A673 (cell line): ENCODE measurements at regions not wholly inside any gene's neighbourhood (a gene's known extent, or its start where the extent isn't known, plus 50 kb on each side); places are given as distances from the start of the nearest gene placed in this dataset.
"Not testable (repeated sequence)": the region's sequence is repeated elsewhere in the genome, so short reads cannot be mapped to it uniquely, and the experiment has no call there.

Experiments used
- BruUV-seq: library from RNA; stranded (reverse); fragments of 400-500 nt; replicated peaks from 2 replicates; lab custom pipeline; 2021; lab: Mats Ljungman, UMichigan
- CTCF ChIA-PET: fragments of 300-600 bp; sonication (Branson Sonifier 250); formaldehyde crosslinking; loops from one replicate; lab custom pipeline; 2022; ENCODE audit warnings: antibody characterized with exemption; lab: Charles Lee
- POLR2A ChIA-PET: fragments of 300-600 bp; sonication (Branson Sonifier 250); formaldehyde crosslinking; loops from one replicate; lab custom pipeline; 2022; ENCODE audit warnings: antibody characterized with exemption; ENCODE audit not compliant: low non-redundant PET; lab: Charles Lee
- DNase-seq: peaks from one replicate; pipeline ENCODE4 v3.0.0-alpha.2; 2015; ENCODE audit warnings: low spot score
- H3K27ac ChIP-seq: fragments of 200-600 bp; sonication (generic); 2 replicates; pipeline ENCODE4 v1.5.1; 2016; ENCODE audit warnings: mixed run types, low read depth, mild to moderate bottlenecking, mixed read lengths, antibody characterized with exemption, low read length; ENCODE audit not compliant: poor library complexity, severe bottlenecking
- H3K27me3 ChIP-seq: fragments of 200-600 bp; sonication (generic); replicated peaks from 2 replicates; pipeline ENCODE4 v1.6.1; 2017; ENCODE audit warnings: mixed run types, low read depth, mild to moderate bottlenecking, mixed read lengths, antibody characterized with exemption, low read length; ENCODE audit not compliant: insufficient read depth, poor library complexity
- H3K36me3 ChIP-seq: fragments of 200-600 bp; sonication (generic); 2 replicates; pipeline ENCODE4 v1.6.1; 2016; ENCODE audit warnings: mixed run types, mild to moderate bottlenecking, mixed read lengths, antibody characterized with exemption, low read length; ENCODE audit not compliant: insufficient read depth, poor library complexity, severe bottlenecking
- H3K4me1 ChIP-seq: fragments of 200-600 bp; sonication (generic); 2 replicates; pipeline ENCODE4 v1.6.1; 2017; ENCODE audit warnings: mixed run types, mild to moderate bottlenecking, mixed read lengths, antibody characterized with exemption, low read length; ENCODE audit not compliant: insufficient read depth, poor library complexity, severe bottlenecking
- H3K4me3 ChIP-seq: fragments of 200-600 bp; sonication (generic); 2 replicates; pipeline ENCODE4 v1.5.1; 2016; ENCODE audit warnings: low read depth, mixed run types, mild to moderate bottlenecking, mixed read lengths, low read length; ENCODE audit not compliant: poor library complexity, severe bottlenecking
- H3K9me3 ChIP-seq: fragments of 200-600 bp; sonication (generic); 2 replicates; pipeline ENCODE4 v1.6.1; 2016; ENCODE audit warnings: mixed run types, low read depth, mild to moderate bottlenecking, mixed read lengths, antibody characterized with exemption, low read length; ENCODE audit not compliant: poor library complexity, severe bottlenecking
- CTCF ChIP-seq: fragments of 300-800, 200-600 bp; sonication (generic); conservative IDR thresholded peaks from 2 replicates; pipeline ENCODE4 v1.5.1; 2017; ENCODE audit warnings: low read depth, mild to moderate bottlenecking, antibody characterized with exemption, low read length, moderate library complexity, mixed read lengths
- EZH2 ChIP-seq: fragments of 200-600 bp; sonication (generic); IDR thresholded peaks from 2 replicates; pipeline ENCODE4 v1.6.1; 2017; ENCODE audit warnings: borderline replicate concordance, low read depth, mild to moderate bottlenecking, mixed read lengths, antibody characterized with exemption, low read length; ENCODE audit not compliant: poor library complexity, severe bottlenecking
- intact Hi-C: fragments of 100-400 bp; cut with micrococcal nuclease; formaldehyde crosslinking; loops from one replicate; pipeline ENCODE4 v1.10.0; 2022; ENCODE audit not compliant: unreplicated experiment

GRCh38 chr20:53731595-53731994 is 138.0 kb upstream of the ZNF217 start:
- Histone ChIP-seq H3K4me1 (peaks cover 8% of the 10 kb centered on the region), H3K27ac (no peak overlapping the region), H3K9me3 (no peaks in the 10 kb centered on the region), H3K36me3 (no peaks in the 10 kb centered on the region), H3K4me3 (no peak overlapping the region), H3K27me3 (no peaks in the 10 kb centered on the region)
- no TSS peak for BruUV-seq
- TF ChIP-seq CTCF (no peak), EZH2 (no peak)
- CTCF ChIA-PET: no interaction called here
- no peak for DNase-seq
- intact Hi-C loops: no loop called here
- POLR2A ChIA-PET: no interaction called here

- intact Hi-C loops: no loop called here
- POLR2A ChIA-PET: no interaction called here
- no peak for TF ChIP-seq CTCF
Measured at GRCh38 chr20:53728359-53728758, 134.7 kb upstream of the ZNF217 start.

GRCh38 chr20:53727239-53727638 is 133.6 kb upstream of the ZNF217 start:
- H3K9me3 ChIP-seq, intact Hi-C loops, POLR2A ChIA-PET, CTCF ChIA-PET, DNase-seq, H3K4me1 ChIP-seq, H3K27ac ChIP-seq, H3K36me3 ChIP-seq, H3K4me3 ChIP-seq, H3K27me3 ChIP-seq, BruUV-seq: not testable (repeated sequence)

More at GRCh38 chr20:53728359-53728758, 134.7 kb upstream of the ZNF217 start:
- no TSS peak for BruUV-seq
- H3K4me1 ChIP-seq: no peaks in the 10 kb centered on the region
- CTCF ChIA-PET: interaction anchor here (0.7 kb wide), 1 partner anchor 212 kb away, joined by 4 read pairs; no protein-coding TSS in a partner anchor
- H3K4me3 ChIP-seq: no peak overlapping the region
- DNase-seq: no peak
- H3K27ac ChIP-seq: no peak overlapping the region
- no peaks in the 10 kb centered on the region for H3K27me3 ChIP-seq
- no peaks in the 10 kb centered on the region for H3K36me3 ChIP-seq
- H3K9me3 ChIP-seq: no peaks in the 10 kb centered on the region

- Histone ChIP-seq H3K4me3 (no peak overlapping the region), H3K36me3 (no peaks in the 10 kb centered on the region), H3K4me1 (peaks cover 5% of the 10 kb centered on the region), H3K27ac (no peak overlapping the region), H3K27me3 (no peaks in the 10 kb centered on the region), H3K9me3 (no peaks in the 10 kb centered on the region)
- POLR2A ChIA-PET: no interaction called here
- intact Hi-C loops: no loop called here
- no peak for TF ChIP-seq CTCF
- CTCF ChIA-PET: no interaction called here
- BruUV-seq: no TSS peak
- DNase-seq: no peak
Measured at GRCh38 chr20:53725575-53725970, 131.9 kb upstream of the ZNF217 start.
